WI38 (cell line): ENCODE measurements at regions not wholly inside any gene's neighbourhood (a gene's known extent, or its start where the extent isn't known, plus 50 kb on each side); places are given as distances from the start of the nearest gene placed in this dataset.
"Not testable (repeated sequence)": the region's sequence is repeated elsewhere in the genome, so short reads cannot be mapped to it uniquely, and the experiment has no call there.

Experiments
- H3K4me3 ChIP-seq: 2 replicates; pipeline ENCODE4 v1.5.1; 2011; ENCODE audit warnings: low read depth, mild to moderate bottlenecking, control low read depth, low read length
- CTCF ChIP-seq: IDR thresholded peaks from 2 replicates; pipeline ENCODE4 v1.5.1; 2012; ENCODE audit warnings: low read depth, mild to moderate bottlenecking, control low read depth, low read length

- no peak overlapping the region for H3K4me3 ChIP-seq
- TF ChIP-seq CTCF: no peak
These were observed 89.6 kb downstream of the SPRY4 start for GRCh38 chr5:142235050-142235797.

- no peak overlapping the region for H3K4me3 ChIP-seq
- TF ChIP-seq CTCF: no peak
These were observed 91.5 kb downstream of the SPRY4 start for GRCh38 chr5:142233083-142234032.

- H3K4me3 ChIP-seq: not testable (repeated sequence)
These were observed 93.9 kb downstream of the SPRY4 start for GRCh38 chr5:142230949-142231348.

- no peak overlapping the region for H3K4me3 ChIP-seq
- TF ChIP-seq CTCF: no peak
These were observed 99.7 kb downstream of the SPRY4 start for GRCh38 chr5:142225141-142225540.

- no peak overlapping the region for H3K4me3 ChIP-seq
- no peak for TF ChIP-seq CTCF
These were observed 101.8 kb downstream of the SPRY4 start for GRCh38 chr5:142222866-142223558.

GRCh38 chr5:142222225-142222865, 102.5 kb downstream of the SPRY4 start:
- TF ChIP-seq CTCF: no peak
- H3K4me3 ChIP-seq: no peak overlapping the region

GRCh38 chr5:142221091-142221860, 103.5 kb downstream of the SPRY4 start:
- TF ChIP-seq CTCF: no peak
- H3K4me3 ChIP-seq: no peak overlapping the region
